GM04504 (cell line): ENCODE measurements at regions not wholly inside any gene's neighbourhood (a gene's known extent, or its start where the extent isn't known, plus 50 kb on each side); places are given as distances from the start of the nearest gene placed in this dataset.
A peak's percentile ranks its signal among the peaks of the same experiment; 100 is the strongest.
"Not testable (repeated sequence)": the region's sequence is repeated elsewhere in the genome, so short reads cannot be mapped to it uniquely, and the experiment has no call there.

Source experiments
- DNase-seq: peaks from one replicate; pipeline ENCODE4 v3.0.0-alpha.2; 2012; ENCODE audit warnings: low read depth

GRCh38 chr3:87793337-87793877 is 265.4 kb downstream of the CGGBP1 start:
- DNase-seq = no peak

GRCh38 chr3:87792534-87793336 is 266.1 kb downstream of the CGGBP1 start, which contains the start of gene HTR1F:
HTR1F (plus strand) TSS chr3:87792706.
- DNase-seq = no peak

DNA sequence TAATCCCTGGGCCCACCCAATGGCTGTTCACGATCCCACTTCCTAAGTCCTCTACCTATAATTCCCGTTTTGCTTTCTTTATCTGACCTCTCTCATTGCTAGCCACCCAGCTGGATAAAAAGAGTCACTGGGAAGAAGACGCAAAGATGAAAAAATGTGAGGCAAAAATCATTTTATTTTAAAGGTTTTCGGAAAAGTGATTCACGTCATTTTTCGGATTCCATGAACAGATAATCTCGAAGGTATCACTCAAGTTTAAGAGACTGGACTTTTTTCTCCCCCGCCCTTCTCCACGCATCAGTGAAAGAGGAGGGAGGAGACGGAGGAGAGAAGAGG is 266.6 kb downstream of the CGGBP1 start:
- DNase-seq = no peak

DNA sequence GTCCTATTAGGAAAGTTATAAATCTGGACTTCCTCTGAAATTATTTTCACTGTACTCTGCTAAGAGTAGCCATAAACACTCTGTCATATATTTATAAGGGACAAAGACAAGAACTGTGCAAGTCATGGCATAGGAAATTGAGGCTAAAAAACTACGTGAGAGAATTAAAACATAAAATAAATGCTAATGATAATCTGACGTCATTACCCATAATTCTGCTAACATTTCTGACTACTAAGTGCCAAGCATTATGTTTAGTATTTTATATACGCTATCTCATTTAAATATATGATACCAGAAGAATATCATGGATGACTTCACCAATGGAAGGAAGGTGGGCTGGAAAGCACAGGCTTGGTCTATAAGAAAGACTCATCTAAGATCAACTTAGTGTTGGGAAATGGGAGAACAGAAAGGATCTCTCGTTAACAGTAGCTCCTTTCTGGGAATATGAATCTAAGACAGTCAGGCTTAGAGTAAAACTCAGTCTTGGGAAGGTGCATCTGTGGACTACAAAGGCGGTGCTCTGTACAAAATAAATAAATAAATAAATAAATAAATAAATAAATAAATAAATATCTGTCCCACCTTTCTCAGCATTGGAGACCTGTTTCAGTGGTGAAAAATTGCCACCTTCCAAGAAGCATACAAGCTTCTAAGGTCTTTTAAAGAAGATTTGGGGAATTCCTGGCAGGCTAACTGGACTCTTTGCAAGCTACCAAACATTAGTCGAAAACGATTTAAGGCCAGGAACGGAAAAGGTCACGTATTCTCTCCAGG is 267.4 kb downstream of the CGGBP1 start:
- no peak for DNase-seq

- not testable (repeated sequence) for DNase-seq
Observed at GRCh38 chr3:87789049-87789448, 269.8 kb downstream of the CGGBP1 start.

- DNase-seq = no peak
Observed at GRCh38 chr3:87788516-87788915, 270.3 kb downstream of the CGGBP1 start.

GRCh38 chr3:87780811-87781210 is 278.0 kb downstream of the CGGBP1 start:
- no peak for DNase-seq

DNA sequence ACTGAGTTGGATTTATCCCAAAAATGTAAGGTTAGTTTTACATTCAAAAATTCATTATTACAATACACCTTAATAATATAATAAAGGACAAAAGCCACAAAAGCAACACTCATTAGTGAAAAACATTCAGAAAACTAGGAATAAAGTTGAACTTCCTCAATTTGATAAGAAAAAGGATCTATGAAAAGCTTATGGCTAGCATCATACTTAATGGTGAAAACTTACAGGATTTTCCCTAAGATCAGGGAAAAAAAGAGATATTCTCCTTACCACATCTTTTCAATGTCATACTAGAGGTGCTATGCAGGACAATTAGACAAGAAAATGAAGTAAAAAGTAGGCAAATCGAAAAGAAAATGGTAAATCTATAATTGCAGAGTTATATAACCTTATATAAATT is 279.9 kb downstream of the CGGBP1 start:
- DNase-seq = no peak

GRCh38 chr3:87771337-87772192 is 287.2 kb downstream of the CGGBP1 start:
- DNase-seq = peak; percentile 2

GRCh38 chr3:87766721-87767120 is 292.1 kb downstream of the CGGBP1 start:
- DNase-seq = no peak

- DNase-seq = no peak
Observed at GRCh38 chr3:87765256-87765655, 293.5 kb downstream of the CGGBP1 start.

GRCh38 chr3:87761795-87762194 is 297.0 kb downstream of the CGGBP1 start:
- no peak for DNase-seq

- DNase-seq = no peak
Observed at GRCh38 chr3:87761341-87761740, 297.5 kb downstream of the CGGBP1 start.

GRCh38 chr3:87756616-87757015 is 302.2 kb downstream of the CGGBP1 start:
- no peak for DNase-seq

DNA sequence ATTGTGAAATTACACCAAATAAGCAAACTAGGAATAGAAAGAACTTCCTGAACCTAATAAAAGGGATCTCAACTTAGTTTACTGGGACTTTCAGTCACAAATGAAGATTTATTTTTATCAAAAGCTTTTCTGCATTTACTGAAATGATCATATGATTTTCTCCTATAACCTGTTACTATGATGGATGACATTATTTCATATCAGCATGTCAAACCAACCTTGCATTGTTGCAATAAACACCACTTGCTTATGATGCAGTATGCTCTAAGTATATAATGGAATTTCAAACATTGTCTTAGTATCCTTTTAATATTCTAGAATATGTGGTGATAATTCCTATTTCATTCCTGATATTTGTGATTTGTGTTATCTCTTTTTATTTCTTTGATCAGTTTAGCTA is 303.0 kb downstream of the CGGBP1 start:
- no peak for DNase-seq

GRCh38 chr3:87742250-87742649 is 316.6 kb downstream of the CGGBP1 start:
- DNase-seq = no peak

- DNase-seq = not testable (repeated sequence)
Observed at GRCh38 chr3:87740894-87741293, 317.9 kb downstream of the CGGBP1 start.

- not testable (repeated sequence) for DNase-seq
Observed at GRCh38 chr3:87737817-87738216, 321.0 kb downstream of the CGGBP1 start.

- DNase-seq = no peak
Observed at GRCh38 chr3:87733671-87734367, 325.0 kb downstream of the CGGBP1 start.

DNA sequence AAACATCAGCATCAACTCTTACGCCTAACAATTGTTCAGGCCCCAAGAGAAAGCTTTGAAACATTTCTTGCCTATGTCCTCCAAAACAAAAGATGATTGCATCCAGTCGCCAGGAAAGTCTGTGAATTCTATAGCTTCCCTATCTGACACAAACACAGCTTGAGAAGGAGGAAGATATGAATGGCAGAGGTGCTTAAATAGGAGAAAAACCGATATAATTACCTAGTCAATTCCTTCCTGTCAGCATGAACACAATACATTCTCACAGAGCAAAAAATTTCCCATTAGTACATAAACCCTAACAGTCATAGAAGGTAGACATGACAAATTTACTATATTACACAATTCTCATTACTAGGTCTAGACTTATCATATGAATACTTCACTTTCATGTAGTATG is 326.5 kb downstream of the CGGBP1 start:
- no peak for DNase-seq

DNA sequence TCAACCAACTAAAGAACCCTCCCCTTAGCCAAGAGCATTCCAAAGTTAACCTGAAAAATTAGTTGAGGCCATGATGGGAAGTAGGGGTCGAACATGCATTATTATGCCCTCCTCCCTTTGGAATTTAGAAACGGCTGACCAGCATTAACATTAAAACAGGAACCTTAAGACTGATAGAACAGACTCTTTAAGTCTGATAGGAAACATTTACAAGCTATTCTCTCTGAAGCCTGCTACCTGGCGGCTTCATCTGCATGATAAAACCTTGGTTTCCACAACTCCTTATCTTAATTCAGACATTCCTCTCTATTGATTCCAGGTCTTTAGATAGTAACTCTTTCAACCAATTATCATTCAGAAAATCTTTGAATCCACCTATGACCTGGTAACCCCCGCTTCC is 331.0 kb downstream of the CGGBP1 start:
- no peak for DNase-seq

DNA sequence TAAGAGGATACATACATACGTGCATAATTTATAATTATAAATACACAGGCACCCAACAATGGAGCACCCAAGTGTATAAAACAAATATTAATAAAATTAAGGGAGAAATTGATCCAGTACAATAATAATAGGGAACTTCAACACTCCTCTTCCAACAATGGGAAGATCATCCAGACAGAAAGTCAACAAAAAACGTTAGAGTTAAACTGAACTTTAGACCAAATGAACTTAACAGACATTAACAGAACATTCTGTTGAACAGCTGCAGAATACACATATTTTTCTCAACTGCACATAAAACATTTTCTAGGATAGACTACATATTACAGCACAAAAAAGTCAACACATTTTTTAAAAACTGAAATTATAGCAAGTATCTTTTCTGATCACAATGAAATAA is 339.7 kb downstream of the CGGBP1 start:
- DNase-seq = no peak
